Mammary epithelial cell (primary cell): ENCODE measurements at regions not wholly inside any gene's neighbourhood (a gene's known extent, or its start where the extent isn't known, plus 50 kb on each side); places are given as distances from the start of the nearest gene placed in this dataset.
"Not testable (repeated sequence)": the region's sequence is repeated elsewhere in the genome, so short reads cannot be mapped to it uniquely, and the experiment has no call there.

ENCODE experiments used
- CTCF ChIP-seq, 2 donors: IDR thresholded peaks in 1 of 2; conservative IDR thresholded peaks in 1 of 2; 2 replicates each; pipeline ENCODE4 v1.5.1; 2011 to 2012; ENCODE audit warnings: inconsistent platforms in 2 of 2, low read length in 2 of 2, mild to moderate bottlenecking in 2 of 2, control low read depth in 1 of 2, low read depth in 1 of 2; ENCODE audit not compliant: insufficient read depth in 1 of 2; ENCODE audit errors: extremely low read depth in 1 of 2
- EZH2 ChIP-seq: IDR thresholded peaks from 2 replicates; pipeline ENCODE4 v1.6.1; 2012; ENCODE audit warnings: low read length, inconsistent platforms, borderline replicate concordance

GRCh38 chr3:105296182-105296822 lies 70.4 kb upstream of the ALCAM start:
- TF ChIP-seq CTCF (conservative IDR thresholded peaks at IDR 0.05 in 1 of 2, IDR thresholded peaks at IDR 0.05 in 1 of 2; ENCODE audit: extremely low read depth in 1 of 2, insufficient read depth in 1 of 2, low read depth in 1 of 2, low read length in 2 of 2); EZH2: not testable (repeated sequence)
